ENCODE measurements at regions not wholly inside any gene's neighbourhood (a gene's known extent, or its start where the extent isn't known, plus 50 kb on each side); places are given as distances from the start of the nearest gene placed in this dataset.
"Not testable (repeated sequence)": the region's sequence is repeated elsewhere in the genome, so short reads cannot be mapped to it uniquely, and the experiment has no call there.

GRCh38 chr7:153886506-153887441, 165.4 kb upstream of the DPP6 start:
- no peak for DNase-seq

DNA sequence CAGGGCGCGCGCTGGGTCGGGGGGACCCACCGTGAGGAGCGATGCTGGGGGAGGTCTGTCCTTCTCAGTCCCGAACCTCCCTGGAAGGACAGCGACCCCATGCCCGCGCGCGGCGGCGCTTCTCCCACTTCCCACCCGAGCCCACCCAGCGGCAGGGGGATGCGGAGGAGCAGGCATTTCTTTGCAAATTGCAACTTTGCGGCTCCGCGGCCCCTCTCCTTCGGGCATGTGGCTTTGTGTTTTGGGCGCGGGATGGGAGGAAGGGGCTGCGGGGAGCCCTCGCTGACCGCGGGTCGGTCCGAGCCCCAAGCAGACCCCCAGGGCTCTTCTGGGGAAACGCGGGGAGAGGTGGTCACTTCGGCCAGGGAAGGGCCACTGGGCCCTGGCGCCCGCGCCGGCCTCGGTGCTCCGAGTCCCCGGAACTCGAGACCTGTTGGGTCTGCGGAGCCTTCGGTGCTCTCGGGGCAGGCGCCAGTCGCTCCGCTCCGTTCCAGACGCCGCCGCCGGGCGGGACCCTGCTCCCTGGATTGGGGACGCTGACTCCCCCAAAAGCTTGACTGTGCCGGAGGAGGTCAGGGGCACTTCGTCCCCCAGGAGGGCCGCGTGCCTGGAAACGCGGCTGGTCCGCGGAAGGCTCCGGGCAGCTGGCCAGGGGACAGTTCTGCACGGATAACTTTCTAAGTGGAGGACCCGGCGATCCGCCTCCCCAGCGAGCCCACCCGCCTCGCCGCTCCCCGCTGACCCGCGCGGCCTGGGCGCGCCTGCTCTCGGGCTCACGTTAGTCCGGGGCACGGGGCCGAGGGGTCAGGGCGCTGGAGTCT, 164.2 kb upstream of the DPP6 start:
- DNase-seq = no peak

GRCh38 chr7:153891990-153892389, 160.2 kb upstream of the DPP6 start:
- DNase-seq = no peak

- no peak for DNase-seq
These were observed 149.3 kb upstream of the DPP6 start for GRCh38 chr7:153902862-153903261.

DNA sequence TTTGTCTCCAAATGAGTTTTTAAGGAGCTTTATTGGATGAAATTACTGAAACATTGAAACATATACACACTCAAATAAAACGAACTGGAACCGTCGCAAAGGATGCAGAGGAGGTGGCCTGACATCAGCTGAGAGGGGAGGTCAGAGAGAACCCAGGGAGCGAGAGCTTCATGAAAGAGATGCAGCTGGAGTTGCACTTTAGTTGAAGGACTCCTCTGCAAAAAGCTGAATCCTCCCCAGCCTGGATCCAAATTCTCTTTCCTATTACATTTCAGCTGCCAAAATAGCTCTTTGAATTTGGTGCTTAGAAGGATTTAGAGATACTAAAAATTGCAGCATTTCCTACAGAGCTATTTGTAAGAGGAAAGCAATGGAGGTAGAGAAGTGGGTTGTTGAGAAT, 140.0 kb upstream of the DPP6 start:
- DNase-seq = no peak

DNA sequence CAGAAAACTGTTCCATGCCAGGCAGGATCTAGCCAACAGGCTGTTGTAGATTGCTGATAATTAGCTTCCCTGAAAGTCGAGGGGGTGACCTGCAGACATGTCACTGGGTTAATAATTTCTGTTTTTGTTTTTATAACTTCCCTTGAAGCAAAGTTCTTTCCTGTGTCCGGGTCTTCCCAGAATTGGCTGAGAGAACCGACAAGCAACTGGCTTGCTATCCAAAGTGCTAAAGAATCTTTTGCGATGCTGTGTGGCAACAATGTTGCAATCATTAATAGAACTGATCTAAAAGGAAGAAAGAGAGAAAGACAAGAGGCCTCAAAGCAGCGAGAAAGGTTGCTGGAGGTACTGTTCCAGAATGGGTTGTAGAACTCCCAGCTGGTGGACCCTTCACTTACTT, 132.1 kb upstream of the DPP6 start:
- DNase-seq = no peak

DNA sequence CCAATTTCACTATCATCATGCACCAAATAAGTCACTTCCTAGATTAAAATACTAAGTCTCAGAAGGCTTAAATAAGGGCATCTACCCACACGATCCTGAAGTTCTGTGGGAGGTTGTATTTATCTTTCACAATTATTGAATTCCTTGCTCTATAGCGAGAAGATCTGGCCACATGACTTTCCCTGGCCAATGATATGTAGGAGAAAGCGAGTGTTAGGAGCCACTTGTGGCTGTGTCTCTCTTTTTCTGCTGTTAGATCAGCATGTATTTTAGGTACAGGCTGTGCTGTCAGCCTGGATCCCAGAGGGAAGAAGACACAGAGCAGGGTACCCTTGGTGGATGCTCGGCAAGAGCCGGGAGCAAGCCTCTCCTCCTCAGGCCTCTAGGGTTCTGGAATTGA, 131.3 kb upstream of the DPP6 start:
- no peak for DNase-seq

DNA sequence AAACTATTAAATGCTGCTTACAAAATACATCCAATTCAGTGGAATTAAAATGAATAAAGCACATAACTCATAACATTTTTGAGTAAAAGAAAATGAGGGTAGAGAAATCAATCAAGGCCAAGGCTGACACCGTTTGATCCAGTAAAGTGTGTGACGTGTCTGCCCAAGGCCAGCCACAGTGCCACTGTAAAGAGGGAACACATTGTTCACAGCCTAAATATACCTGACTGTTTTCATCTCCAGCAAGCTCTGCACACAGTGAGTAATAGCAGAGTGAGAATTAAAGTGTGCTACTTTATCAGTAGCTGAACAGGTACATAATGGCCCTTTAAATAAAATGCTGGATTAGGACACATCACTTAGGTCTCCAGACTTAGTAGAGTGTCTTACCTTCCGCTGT, 130.8 kb upstream of the DPP6 start:
- no peak for DNase-seq

- DNase-seq = no peak
These were observed 121.5 kb upstream of the DPP6 start for GRCh38 chr7:153930696-153931095.

DNA sequence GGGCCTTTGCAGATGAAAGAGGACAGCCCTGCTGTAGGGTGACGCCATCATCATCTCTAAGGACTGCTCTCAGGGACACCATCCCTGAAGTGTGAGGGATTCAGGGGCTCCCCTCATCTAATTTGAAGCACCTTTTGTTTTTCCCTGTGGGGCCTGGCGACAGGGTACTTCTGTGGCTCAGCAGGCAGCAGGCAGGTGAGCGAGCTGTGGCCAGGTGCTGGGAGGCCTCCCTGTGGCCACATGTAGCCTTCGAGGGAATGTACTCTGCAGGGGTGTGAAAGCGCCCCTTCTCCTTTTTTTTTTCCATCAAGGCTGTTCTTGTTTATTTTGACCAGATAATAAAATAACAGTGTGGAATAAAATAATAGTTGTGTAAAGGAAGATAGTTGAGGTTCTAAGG, 118.2 kb upstream of the DPP6 start:
- DNase-seq = no peak

- DNase-seq = no peak
These were observed 117.6 kb upstream of the DPP6 start for GRCh38 chr7:153934629-153935028.

DNA sequence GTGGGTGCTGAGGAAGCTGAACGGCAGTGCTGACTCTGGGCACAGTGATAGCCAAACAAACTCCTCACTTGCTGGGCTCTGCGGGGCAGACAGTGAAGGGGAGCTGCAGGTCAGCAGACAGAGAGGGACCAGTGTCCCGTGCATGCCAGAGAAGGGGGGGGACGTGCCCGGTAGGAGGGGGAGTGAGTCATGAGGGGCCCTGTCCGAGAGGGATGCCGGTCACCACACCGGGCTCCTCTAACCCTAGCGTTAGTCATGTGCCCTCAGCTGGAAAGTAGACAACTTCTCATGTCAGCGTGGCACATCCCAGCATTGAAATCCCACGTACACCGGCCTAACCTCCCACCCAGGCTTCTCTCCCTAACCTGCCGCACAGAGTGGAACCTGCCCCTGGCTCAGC, 117.1 kb upstream of the DPP6 start:
- DNase-seq = no peak

DNA sequence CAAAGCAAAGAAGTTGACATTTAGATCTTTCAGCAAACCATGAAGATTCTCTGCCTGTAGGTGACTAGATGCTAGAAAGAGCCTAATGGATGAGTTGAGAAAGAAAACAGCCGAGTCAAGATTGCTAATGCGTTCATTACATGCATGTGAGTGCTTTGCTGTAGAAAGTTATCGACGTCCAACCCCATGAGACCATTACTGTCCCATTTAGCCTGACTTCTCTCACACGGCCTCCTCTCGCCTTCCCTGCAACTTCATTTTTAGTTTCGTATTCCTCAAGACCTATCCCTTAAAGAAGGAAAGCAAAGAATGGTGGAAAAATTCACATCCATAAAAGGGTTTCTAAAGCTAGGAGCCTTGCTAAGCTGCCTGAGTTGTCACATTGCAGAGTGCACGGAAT, 113.7 kb upstream of the DPP6 start:
- no peak for DNase-seq

DNA sequence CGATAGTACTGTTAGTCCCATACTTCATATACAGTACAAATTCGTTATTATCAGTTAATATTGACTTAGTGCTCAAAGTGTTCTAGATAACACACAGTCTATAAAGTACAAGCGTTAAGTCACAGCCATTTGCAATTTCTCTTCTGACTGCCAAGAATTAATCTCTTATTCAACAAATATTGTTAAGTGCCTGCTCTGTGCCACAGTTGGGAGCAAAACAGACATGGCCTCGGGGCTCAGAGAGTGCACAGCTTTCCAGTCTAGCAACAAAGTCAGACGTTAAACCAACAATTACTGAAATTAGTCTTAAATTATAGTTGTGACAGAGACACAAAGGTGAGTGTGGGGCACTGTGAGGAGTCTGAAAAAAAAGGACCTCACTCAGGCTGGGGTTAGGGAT, 113.0 kb upstream of the DPP6 start:
- no peak for DNase-seq

- no peak for DNase-seq
These were observed 112.5 kb upstream of the DPP6 start for GRCh38 chr7:153939654-153940053.

GRCh38 chr7:153941061-153941460, 111.1 kb upstream of the DPP6 start:
- no peak for DNase-seq

GRCh38 chr7:153942036-153942435, 110.2 kb upstream of the DPP6 start:
- no peak for DNase-seq

DNA sequence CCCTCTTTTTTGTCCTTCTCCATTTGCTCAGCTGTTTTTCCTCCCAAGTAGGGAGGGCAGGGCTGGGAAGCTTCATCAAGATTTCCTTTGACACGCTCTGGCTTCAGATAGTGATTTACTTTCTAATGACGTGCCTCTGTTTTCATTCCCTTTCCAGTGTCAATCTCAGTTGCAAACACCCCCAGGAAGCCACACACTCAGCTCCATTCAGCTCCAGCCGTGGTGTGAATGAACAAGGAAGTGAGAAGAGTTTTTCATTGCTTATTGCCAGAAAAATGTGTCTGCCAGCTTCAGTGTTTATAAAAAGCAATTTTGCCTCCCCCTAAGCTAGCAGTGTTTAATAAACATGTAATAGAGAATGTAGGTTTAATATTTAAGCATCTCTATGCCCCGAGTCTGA, 108.7 kb upstream of the DPP6 start:
- DNase-seq = no peak

DNA sequence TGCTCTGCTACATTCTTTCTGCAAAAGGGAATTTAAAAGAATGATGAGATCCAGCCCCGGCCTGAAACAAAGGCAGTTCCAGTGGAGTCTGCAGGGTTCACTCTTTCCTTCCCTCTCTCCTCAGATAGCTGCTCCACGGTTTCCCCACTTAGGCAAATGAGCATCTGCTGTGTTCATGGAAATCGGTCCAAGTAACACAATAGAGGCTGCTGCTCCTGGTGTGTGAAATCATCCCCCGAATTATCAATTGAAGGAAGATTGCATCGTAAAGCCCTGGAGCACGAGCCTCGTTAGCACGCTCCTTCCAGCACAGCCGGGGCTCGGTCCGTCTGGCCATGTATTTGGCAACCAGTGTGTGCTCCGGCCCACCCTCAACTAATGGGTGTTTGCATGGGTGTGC, 108.3 kb upstream of the DPP6 start:
- no peak for DNase-seq

DNA sequence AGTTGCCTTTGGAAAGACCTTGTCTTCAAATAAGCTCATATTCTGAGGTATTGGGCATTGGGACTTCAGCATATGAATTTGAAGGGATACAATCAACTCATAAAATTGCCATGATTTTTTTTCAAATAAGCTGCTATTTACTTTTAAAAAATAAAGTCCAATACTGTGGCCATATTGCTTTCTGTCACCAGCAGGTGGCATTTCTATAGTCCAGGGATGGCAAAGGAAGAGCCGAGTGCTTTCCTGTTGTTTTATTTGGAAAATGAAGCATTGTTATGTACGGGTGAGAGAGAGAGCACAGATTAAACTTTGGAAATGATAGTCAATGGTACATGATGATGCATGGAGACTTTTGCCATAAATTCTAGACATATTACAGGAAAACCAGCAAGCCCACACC, 104.1 kb upstream of the DPP6 start:
- DNase-seq = no peak

DNA sequence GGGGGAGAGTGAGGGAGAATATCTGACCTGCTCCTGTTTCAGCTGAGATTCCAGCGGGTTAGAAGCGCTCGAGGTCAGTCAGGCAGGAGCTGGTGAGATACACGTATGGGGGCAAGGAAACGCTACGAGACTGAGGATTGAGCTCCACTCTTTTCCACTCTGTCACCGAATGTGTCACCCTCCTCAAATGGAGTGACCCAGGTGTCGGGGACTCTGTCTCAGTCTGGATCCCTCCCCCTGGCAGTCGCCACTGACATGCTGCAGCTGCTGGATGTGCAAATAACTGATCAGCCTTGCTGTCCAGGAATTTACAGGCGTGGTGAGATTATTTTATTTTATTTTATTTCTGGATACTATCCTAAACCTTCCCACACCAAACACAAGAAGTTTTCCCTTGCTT, 100.9 kb upstream of the DPP6 start:
- no peak for DNase-seq

GRCh38 chr7:153954477-153954876, 97.7 kb upstream of the DPP6 start:
- DNase-seq = no peak

DNA sequence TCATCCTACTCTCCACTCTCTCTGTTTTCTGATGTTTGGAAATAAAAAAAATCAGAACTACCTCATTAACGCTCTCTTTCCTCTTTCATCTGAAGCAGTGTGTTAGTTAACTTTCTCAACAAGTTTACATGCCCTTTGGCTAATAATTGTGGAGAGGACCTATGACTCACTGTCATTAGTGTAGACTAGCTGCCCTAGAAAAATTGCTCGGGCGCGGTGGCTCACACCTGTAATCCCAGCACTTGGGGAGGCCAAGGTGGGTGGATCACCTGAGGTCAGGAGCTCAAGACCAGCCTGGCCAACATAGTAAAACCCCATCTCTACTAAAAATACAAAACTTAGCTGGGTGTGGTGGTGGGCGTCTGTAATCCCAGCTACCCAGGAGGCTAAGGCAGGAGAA, 94.5 kb upstream of the DPP6 start:
- DNase-seq = not testable (repeated sequence)

DNA sequence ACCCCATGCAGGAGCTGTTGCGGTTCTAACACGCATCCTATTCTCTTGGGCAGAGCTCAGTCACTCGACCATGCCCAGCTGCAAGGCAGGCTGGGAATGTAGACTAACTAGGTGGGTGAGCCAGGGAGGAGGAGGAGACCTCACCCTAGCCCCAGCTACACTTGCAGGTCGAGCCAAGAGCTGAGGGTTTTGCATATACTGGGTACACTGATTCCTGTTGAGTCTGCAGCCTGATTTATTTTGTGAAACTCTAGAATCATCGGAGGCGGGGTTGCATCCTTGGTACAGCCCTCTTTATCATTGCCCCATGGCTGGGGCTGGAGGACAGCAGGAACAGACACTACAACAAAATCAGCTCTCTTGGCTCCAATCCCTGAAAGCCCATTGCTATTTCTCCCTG, 93.8 kb upstream of the DPP6 start:
- DNase-seq = not testable (repeated sequence)
